GM12865 (cell line): ENCODE measurements at regions not wholly inside any gene's neighbourhood (a gene's known extent, or its start where the extent isn't known, plus 50 kb on each side); places are given as distances from the start of the nearest gene placed in this dataset.

ENCODE experiments used
- DNase-seq: peaks from one replicate; pipeline ENCODE4 v3.0.0; 2010; ENCODE audit warnings: low read depth
- H3K4me3 ChIP-seq: 2 replicates; pipeline ENCODE4 v1.5.1; 2011; ENCODE audit warnings: mild to moderate bottlenecking, low read depth, low read length, control low read depth
- TF ChIP-seq, protein P1 (sequence below): IDR thresholded peaks from 2 replicates; pipeline ENCODE4 v1.5.1; 2011; ENCODE audit warnings: low read length, control low read depth, low read depth, inconsistent platforms; ENCODE audit not compliant: insufficient read depth; ENCODE audit errors: missing control alignments

DNA sequence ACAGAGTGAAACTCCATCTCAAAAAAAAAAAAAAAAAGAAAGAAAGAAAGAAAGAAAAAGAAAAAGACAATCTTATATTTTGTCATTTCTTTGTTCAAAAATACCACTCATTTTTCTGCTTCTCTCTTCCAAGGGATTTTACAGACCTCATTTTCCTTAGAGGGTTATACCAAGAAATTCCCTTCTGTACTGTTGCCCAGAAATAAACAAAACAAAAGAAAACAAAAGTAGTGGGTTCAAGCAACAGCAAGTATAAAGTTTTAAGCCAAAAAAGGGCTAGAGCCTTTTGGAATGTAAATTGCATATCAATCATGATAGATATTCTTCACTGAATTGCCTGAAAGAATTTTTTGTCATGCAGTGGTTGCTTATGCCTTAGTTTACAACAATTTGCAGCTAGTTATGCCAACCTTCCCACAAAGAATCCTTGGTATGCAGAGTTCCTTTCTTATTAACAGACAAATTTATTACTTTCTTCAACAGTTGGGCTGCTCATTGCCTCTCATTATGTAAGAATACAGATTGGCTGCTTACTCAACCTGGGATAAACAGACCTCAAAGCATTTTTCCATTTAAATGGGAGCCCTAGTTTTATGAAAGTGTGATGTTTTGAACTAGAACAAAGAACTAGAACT, 129.1 kb upstream of the PPFIA2 start:
- H3K4me3 ChIP-seq, result no peak overlapping the region
- TF ChIP-seq, protein P1, sequence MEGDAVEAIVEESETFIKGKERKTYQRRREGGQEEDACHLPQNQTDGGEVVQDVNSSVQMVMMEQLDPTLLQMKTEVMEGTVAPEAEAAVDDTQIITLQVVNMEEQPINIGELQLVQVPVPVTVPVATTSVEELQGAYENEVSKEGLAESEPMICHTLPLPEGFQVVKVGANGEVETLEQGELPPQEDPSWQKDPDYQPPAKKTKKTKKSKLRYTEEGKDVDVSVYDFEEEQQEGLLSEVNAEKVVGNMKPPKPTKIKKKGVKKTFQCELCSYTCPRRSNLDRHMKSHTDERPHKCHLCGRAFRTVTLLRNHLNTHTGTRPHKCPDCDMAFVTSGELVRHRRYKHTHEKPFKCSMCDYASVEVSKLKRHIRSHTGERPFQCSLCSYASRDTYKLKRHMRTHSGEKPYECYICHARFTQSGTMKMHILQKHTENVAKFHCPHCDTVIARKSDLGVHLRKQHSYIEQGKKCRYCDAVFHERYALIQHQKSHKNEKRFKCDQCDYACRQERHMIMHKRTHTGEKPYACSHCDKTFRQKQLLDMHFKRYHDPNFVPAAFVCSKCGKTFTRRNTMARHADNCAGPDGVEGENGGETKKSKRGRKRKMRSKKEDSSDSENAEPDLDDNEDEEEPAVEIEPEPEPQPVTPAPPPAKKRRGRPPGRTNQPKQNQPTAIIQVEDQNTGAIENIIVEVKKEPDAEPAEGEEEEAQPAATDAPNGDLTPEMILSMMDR, result no peak
- DNase-seq, result no peak

DNA sequence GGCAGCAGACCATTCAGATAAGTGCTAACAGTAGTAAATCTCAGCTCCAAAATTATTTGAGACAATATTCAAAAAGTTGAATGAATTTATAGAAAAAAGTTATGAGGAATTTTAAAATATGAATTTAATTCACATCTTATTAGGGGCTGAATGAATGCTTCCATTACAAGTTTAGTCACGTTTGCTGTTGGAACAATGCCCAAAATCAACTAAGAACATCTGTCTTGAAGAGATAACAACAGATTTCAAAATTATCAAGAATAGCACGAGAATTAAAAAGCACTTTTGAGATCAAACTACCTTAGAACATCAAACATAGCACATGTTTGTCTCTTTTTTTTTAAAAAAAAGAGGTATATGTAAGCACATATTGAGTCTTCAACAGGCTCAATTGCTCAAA, 115.4 kb upstream of the PPFIA2 start:
- no peak for DNase-seq
- TF ChIP-seq, protein P1, result no peak
- H3K4me3 ChIP-seq, result no peak overlapping the region

DNA sequence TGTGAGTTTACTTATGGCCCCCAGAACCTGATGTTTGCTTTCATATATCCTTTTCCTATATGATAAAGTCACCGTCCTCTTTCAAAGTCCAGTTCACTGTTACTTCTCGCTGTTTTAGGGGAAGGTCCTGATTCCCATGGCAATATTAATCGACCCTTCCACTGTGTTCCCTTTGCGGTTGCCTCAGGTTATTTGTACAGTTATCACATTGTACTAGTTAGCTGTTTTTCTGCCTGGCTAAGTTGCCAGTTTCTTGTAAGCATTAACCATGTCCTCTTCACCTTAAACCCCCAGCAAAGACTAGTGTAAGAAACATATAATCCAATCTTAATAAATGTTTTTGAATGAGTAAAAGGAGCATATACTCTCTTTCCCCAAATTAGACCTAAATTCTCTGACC, 115.0 kb upstream of the PPFIA2 start:
- H3K4me3 ChIP-seq, result no peak overlapping the region
- TF ChIP-seq, protein P1, result no peak
- no peak for DNase-seq

DNA sequence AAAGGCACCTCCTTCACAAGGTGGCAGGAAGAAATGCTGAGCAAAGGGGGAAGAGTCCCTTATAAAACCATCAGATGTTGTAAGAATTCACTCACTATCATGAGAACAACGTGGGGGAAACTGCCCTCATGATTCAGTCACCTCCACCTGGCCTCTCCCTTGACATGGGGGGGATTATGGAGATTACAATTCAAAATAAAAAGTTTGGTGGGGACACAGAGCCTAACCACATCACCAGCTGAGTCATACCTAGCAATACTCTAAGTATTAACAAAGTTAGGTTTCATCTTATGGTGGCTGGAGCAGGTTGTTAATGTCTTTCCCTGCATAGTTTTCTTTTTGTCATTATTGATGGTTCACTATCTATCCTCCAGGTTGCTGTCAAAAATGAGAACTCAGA, 113.2 kb upstream of the PPFIA2 start:
- no peak overlapping the region for H3K4me3 ChIP-seq
- no peak for DNase-seq
- TF ChIP-seq, protein P1, result no peak

DNA sequence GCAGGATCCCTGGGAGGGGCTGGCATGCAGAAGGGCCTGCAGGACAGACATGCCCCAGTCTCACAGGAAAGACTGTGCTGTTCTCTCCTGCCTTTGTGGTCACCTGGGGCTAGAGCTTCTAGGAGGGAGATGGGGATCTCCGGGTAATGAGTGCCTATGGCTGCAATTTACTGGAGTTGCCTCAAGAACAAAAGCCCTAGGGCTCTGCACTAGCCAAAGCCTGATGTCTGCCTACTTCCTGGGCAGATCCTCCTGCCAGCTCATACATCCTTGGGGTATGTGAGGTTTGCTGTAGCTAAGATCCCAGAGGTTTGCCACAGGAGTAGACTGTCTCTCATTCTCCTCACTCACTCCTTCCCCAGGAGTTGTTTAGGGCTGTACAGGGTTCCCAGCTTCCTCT, 106.9 kb upstream of the PPFIA2 start:
- H3K4me3 ChIP-seq, result no peak overlapping the region
- TF ChIP-seq, protein P1, result no peak
- DNase-seq, result no peak

DNA sequence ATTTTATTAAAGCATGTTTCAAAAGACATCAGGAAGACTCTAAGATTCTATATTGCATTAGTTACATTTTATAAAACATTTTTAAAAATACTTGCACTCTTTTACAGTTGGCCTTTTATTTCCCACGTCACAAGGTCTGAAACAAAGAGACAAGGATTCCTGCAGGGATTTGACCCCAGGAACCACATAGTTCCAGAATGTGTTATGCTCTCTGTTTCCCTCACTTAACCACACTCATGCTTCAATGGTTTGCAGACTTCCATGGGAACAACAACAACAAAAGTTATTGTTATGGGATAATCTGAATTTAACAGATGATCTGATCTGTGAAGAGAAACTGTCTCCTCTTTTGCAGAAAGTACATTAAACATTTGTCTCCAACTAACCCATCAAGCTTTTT, 104.3 kb upstream of the PPFIA2 start:
- TF ChIP-seq, protein P1, result no peak
- no peak overlapping the region for H3K4me3 ChIP-seq
- DNase-seq, result no peak

DNA sequence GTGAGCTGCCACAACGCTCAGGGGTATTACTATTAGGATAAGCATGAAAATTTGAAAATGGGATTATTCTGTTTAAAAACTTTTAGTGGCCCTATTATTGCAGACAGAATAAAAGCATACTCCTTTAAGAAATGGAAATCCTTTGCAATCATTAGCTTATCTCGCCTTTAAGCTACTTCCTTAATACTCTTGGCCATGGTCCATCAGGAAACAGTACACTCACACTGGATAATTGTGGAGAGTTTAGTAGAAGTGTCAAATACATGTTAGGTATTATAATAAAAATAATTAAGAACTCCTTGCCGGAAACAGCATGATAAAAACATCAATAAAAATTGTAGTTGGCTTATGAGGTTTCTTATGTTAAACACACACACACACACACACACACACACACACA, 100.4 kb upstream of the PPFIA2 start:
- no peak overlapping the region for H3K4me3 ChIP-seq
- TF ChIP-seq, protein P1, result no peak
- DNase-seq, result no peak
